NCI-H1436 (cell line): ENCODE measurements at regions not wholly inside any gene's neighbourhood (a gene's known extent, or its start where the extent isn't known, plus 50 kb on each side); places are given as distances from the start of the nearest gene placed in this dataset.

Source experiments
- DNase-seq: peaks from one replicate; lab custom pipeline; 2025; lab: John Stamatoyannopoulos, UW

- no peak for DNase-seq
Observed at GRCh38 chr4:187415231-187415630, 580.3 kb upstream of the ZFP42 start.

- no peak for DNase-seq
Observed at GRCh38 chr4:187416216-187416615, 579.4 kb upstream of the ZFP42 start.

DNA sequence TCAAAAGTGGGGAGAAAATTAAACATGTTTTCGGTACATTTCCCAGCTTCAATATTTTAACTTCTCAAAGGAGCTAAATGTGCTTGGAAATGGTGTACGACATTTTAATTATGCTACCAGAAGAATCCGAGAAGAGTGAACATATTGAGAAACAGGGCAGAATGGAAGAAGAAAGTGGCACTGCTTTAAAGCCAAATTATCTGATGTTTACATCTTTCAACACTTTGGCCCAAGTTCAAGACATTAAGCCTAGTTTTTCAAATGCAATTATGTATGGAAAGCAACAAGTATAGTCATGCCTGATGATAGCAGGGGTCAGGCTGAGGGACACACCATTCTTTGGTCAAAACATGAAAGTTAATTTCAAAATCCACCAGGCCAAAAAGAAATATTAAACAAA is 577.9 kb upstream of the ZFP42 start:
- no peak for DNase-seq

DNA sequence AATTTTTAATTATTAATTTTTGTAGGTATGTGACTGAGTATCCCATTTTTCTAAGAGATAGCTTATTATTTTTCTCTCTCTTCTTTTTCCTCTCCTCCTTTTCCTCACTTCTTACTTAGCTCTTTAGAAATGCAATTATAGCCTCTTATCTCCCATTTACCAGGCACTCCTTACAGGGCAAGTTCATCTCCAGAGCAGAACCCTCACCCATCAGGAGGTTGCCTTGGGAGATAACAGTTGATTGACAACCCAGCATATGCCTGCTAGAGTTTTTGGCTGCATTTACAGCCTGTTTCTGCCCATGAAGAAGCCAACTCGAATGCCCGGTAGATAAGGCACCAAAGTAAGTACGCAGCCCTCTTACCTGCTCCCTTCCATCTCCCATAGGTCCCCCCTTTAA is 572.9 kb upstream of the ZFP42 start:
- no peak for DNase-seq

DNA sequence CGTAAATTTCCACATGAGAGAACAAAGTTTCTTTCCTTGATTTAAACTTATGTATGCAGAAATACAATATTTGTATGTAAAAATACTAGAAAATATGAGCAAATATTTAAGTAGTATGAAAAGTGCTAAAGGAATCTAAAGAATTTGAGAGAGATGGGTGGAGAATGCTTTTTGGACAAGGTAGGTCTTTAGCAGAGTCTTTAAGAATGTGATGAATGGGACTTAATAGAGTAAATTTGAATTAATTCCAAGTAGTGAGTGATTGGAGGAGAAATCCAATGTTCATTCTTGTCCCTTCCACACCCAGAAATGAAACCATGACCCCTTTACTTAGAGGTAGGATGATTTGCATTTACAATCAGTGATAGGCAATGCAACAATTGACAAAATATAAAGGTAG is 570.9 kb upstream of the ZFP42 start:
- no peak for DNase-seq

DNA sequence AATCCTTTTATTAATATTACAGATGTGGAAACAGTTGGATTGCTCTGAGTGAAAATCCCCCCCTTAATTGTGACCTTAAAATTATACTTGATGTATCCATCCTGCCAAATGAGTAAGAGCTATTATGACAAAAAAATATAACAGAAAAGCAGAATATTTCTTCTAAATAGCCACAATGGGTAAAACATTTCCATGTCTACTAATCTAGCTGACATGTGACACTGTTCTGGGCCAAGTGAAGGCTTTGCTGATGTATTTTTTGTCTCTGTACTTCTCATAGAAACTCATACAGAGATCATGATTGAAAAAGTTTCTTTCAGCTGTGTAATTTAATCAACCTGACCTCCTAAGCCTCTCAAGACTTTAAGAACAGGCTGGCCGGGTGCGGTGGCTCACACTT is 569.1 kb upstream of the ZFP42 start:
- no peak for DNase-seq

GRCh38 chr4:187432310-187432709 is 563.3 kb upstream of the ZFP42 start:
- no peak for DNase-seq

GRCh38 chr4:187433141-187433540 is 562.4 kb upstream of the ZFP42 start:
- no peak for DNase-seq

- DNase-seq = no peak
Observed at GRCh38 chr4:187436251-187436650, 559.3 kb upstream of the ZFP42 start.

- no peak for DNase-seq
Observed at GRCh38 chr4:187444061-187444460, 551.5 kb upstream of the ZFP42 start.

DNA sequence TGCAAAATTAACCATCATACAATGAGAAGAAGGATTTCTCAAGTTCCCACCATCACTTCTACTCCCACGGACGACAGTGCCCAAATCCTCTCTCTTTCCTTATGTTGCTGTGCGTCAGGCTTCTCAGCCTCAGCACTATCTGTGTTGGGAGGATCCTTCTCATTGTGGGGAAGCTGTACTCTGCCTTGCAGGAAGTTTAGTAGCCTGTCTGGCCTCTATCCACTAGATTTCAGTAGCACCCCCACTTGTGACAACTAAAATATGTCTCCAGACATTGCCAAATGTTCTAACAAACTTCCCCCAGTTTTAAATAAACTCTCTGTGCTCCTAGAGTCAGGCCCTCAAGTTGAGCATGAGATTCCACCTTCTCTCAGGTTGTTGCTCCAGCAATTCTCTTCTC is 545.9 kb upstream of the ZFP42 start:
- no peak for DNase-seq

DNA sequence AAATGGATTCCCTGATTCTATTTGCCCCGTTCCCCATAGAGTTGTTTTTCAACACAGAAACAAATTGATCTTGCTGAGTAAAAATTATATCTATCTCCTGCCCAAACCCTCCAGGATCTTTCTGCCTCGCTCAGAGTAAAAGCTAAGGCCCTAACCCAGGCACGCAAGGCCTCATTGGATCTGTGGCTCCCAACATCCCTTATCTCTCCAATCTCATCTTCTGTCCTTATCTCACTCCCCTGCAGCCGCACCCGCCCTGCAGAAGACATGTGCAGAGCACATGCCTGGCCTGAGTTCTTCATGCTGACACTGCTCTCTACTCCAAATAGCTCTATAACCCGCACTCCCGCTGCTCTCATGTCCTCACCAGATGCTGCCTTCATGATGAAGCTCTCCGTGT is 543.8 kb upstream of the ZFP42 start:
- DNase-seq = no peak

DNA sequence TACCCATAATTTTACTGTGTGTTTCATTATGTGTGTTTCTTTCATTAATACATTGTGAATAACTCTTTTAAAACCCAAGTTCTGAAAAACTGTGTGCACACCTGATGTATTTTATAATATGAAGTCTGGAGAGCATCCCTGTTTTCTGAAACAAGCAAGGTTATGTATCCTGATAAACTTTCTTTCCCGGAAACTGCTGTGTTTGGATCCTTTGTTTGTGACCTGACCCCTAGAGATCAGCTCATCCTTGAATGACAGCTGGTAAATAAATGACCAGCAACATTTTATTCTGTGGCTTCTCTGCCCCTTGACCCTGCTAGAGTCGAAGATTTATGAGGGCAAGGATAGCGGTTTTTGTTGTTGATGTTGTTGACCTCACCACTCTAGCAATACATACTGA is 535.6 kb upstream of the ZFP42 start:
- no peak for DNase-seq

DNA sequence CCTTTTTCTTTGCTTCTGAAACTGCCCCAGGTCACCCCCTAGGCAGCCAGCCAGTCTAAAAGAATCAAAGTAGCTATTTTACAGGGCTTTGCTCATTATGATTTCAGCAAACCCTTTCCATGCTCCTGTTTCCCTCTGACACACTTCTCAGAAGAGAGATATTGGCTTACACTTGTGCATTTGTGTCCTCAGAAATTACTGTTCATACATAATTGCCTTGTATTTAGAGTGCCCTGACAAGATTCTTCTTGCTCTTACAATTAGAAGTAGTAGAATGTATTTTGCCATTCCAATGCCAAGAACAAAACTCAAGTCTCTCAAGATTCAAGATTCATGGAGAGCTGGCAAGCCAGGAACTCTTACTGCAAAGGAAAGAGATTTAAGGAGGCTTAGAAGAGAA is 531.0 kb upstream of the ZFP42 start:
- DNase-seq = no peak

- DNase-seq = no peak
Observed at GRCh38 chr4:187467224-187467623, 528.3 kb upstream of the ZFP42 start.

DNA sequence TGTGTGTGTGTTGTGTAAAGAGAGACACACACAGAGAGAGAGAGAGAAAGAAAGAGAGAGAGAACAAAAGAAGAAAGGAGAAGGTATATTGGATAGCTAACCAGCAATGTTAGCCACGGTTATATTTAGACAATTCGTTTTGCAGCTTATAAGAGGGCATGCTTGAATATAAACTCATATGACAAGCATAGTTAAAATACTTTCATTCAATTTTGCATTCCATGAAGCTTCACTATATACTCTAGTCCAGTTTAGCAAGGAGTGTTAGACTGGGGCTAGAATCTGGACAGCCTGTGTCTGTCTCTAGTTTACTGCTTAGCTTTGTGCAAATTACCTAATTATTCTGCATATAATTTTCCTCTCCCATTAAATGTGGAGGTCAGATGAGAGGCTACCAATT is 525.9 kb upstream of the ZFP42 start:
- DNase-seq = no peak

GRCh38 chr4:187470061-187470460 is 525.5 kb upstream of the ZFP42 start:
- no peak for DNase-seq

- DNase-seq = no peak
Observed at GRCh38 chr4:187474238-187474637, 521.3 kb upstream of the ZFP42 start.

GRCh38 chr4:187475901-187476300 is 519.7 kb upstream of the ZFP42 start:
- no peak for DNase-seq

- no peak for DNase-seq
Observed at GRCh38 chr4:187477224-187477623, 518.3 kb upstream of the ZFP42 start.

GRCh38 chr4:187478292-187479140 is 517.1 kb upstream of the ZFP42 start:
- no peak for DNase-seq

DNA sequence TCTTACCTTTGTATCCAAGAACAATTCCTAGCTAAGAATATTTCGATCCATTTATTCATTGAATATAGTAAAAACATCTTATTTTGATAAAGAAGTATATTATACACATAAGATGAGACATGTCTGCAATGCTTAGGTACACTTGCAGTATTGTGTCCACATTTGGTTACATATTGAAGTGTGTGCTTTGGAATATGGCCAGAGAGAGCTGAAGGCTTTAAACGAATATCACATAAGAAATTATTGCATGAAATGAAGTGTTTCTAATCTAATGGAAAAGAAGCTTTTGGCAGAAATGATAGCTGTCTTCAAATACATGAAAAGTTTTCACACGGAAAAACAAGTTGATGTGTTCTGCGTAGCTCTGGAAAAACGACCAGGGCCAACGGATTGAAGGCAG is 516.1 kb upstream of the ZFP42 start:
- DNase-seq = no peak

- DNase-seq = no peak
Observed at GRCh38 chr4:187480146-187481145, 515.1 kb upstream of the ZFP42 start.
